ENCODE measurements at regions not wholly inside any gene's neighbourhood (a gene's known extent, or its start where the extent isn't known, plus 50 kb on each side); places are given as distances from the start of the nearest gene placed in this dataset.

DNA sequence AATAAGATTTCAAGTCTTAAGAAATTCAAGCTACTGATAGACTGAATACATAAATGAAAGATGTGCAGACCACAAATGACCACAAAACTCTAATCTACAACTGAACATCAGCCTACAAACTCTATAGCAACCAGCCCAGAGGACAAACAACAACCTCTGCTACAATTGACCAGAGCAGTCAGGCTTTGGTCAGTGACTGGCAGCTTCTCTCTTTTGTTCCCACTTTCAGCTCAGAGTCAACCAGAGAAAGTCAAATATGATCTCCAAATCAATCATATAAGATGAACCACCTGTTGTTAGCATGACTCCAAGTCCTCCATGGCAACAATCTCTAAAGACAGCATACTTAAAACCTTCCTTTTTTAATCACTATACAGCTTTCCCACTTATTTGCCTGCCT, 996.2 kb downstream of the SUCLG1 start:
- no peak for DNase-seq (ENCODE audit: low read depth)
- no peak overlapping the region for H3K4me3 ChIP-seq (ENCODE audit: low read depth, low read length)

DNA sequence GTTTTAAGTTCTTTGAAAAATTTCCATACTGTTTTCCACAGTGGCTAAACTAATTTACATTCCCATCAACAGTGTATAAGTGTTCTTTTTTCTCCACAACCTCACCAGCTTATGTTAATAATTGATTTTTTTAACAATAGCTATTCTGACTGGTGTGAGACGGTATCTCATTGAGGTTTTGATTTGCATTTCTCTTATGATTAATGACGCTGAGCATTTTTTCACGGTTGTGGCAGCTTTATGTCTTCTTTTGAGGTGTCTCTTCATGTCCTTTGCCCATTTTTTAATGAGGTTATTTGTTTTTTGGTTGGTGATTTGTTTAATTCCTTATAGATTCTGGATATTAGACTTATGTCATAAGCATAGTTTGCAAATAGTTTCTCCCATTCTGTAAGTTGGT, 997.9 kb downstream of the SUCLG1 start:
- TF ChIP-seq, protein P1, sequence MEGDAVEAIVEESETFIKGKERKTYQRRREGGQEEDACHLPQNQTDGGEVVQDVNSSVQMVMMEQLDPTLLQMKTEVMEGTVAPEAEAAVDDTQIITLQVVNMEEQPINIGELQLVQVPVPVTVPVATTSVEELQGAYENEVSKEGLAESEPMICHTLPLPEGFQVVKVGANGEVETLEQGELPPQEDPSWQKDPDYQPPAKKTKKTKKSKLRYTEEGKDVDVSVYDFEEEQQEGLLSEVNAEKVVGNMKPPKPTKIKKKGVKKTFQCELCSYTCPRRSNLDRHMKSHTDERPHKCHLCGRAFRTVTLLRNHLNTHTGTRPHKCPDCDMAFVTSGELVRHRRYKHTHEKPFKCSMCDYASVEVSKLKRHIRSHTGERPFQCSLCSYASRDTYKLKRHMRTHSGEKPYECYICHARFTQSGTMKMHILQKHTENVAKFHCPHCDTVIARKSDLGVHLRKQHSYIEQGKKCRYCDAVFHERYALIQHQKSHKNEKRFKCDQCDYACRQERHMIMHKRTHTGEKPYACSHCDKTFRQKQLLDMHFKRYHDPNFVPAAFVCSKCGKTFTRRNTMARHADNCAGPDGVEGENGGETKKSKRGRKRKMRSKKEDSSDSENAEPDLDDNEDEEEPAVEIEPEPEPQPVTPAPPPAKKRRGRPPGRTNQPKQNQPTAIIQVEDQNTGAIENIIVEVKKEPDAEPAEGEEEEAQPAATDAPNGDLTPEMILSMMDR (IDR thresholded peaks at IDR 0.05; ENCODE audit: insufficient read depth, low read length): no peak
- DNase-seq (ENCODE audit: low read depth): no peak
- no peak overlapping the region for H3K4me3 ChIP-seq (ENCODE audit: low read depth, low read length)

More for the DNA sequence above, 996.2 kb downstream of the SUCLG1 start:
- TF ChIP-seq, protein P1 (IDR thresholded peaks at IDR 0.05; ENCODE audit: insufficient read depth, low read length): no peak

DNA sequence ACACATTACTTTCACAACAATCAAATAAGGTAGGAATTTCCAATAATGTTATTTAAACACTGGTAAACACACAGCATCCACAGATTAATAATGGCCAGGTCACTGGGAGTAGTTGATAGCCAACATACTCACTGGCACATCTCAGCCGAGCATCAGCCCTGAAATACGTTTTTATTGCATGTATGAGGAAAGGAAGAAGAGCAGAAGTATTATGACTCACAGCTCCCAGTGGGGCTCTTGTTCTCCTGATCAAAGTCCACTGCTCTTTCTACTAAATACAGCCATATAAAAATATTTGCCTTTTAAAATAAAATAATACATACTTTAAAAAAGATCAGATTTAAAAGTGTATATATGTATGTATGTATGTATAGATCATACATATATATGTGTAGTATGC, 999.6 kb downstream of the SUCLG1 start:
- H3K4me3 ChIP-seq (ENCODE audit: low read depth, low read length): no peak overlapping the region
- no peak for DNase-seq (ENCODE audit: low read depth)
- TF ChIP-seq, protein P1 (IDR thresholded peaks at IDR 0.05; ENCODE audit: insufficient read depth, low read length): no peak

DNA sequence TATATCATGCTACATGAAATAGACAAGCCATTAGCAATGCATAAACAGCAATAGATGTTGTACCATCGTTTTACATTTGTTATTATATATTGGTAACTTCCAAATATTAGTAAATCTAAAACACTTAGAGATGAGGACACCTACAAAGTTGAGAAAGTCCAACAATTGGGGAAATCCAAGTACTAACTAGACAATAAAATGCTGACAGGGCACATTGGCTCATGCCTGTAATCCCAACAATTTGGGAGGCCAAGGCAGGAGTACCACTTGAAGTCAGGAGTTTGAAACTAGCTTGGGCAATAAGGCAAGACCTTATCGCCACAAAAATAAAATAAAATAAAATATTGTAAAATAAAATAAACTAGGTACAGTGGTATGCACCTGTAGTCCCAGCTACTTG, 1023.1 kb downstream of the SUCLG1 start:
- no peak for DNase-seq (ENCODE audit: low read depth)
- TF ChIP-seq, protein P1 (IDR thresholded peaks at IDR 0.05; ENCODE audit: insufficient read depth, low read length): no peak
- H3K4me3 ChIP-seq (ENCODE audit: low read depth, low read length): no peak overlapping the region

DNA sequence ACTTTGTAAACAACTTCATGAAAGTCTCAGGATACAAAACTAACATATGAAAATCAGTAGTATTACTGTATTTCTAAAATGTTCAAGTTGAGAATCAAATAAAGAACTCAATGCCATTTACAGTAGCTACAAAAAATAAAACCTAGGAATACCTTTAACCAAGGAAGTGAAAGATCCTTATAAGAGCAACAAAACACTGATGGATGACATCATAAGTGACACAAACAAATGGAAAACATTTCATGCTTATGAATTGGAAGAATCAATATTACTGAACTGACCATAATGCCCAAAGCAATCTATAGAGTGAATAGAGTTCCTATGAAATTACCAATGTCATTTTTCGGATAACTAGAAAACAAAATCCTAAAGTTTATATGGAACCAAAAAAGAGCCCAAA, 1038.1 kb downstream of the SUCLG1 start:
- TF ChIP-seq, protein P1 (IDR thresholded peaks at IDR 0.05; ENCODE audit: insufficient read depth, low read length): no peak
- DNase-seq (ENCODE audit: low read depth): no peak
- no peak overlapping the region for H3K4me3 ChIP-seq (ENCODE audit: low read depth, low read length)

DNA sequence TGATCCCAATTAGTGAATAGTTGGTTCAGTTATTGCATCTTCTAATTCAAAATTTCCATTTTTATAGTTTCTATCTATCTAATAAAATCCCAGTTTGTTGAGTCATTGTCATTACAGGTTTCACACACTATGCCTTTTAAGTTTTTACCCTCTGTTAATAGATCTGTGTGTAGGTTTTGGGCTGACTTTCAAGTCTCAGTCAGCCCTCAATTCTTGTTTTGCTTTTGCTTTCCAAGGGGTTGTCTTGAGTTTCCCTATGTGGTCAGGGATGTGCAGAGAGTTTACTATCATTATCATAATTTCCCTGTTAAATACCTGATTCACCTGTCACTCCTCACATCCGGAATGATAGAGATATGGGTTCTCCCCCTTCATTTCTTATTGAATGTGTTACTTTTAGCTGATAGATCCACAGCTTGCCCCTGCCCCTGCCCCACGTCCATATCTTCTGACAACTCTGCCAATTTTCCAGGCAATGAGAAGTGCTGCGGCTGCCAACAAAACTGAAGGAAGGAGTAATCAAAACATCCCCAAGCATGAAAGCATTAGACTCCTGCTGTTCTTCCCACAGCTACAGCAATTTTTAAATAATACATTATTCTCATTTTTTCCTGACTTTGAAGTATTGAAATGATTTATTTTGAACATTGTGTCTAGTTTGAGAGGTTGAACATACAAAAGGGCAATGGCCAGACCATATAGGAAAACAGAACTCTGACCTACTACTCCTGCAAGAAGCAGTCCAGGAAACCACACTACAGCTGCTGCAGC, 1064.8 kb downstream of the SUCLG1 start:
- TF ChIP-seq, protein P1 (IDR thresholded peaks at IDR 0.05; ENCODE audit: insufficient read depth, low read length): no peak
- no peak for DNase-seq (ENCODE audit: low read depth)
- H3K4me3 ChIP-seq (ENCODE audit: low read depth, low read length): no peak overlapping the region

DNA sequence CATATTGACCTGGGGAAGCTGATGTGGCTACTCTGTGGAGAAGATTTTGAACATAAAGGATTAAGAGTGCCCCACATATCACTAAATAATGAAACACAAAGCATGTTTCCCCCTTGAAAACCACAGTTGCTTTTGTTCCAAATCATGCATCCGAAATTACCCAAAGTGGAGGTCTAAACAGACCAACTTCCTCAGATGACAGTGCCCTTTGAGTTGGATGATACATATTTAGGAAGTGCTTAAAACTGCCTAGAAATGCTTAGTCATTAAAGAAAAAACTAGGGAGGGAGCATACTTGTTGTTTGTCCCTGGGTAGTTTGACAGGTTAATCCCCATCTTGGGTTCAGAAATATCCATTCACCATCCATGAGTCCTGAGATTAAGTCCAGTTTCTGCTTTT, 1070.3 kb downstream of the SUCLG1 start:
- TF ChIP-seq, protein P1 (IDR thresholded peaks at IDR 0.05; ENCODE audit: insufficient read depth, low read length): no peak
- H3K4me3 ChIP-seq (ENCODE audit: low read depth, low read length): no peak overlapping the region

More for the DNA sequence above, 1070.3 kb downstream of the SUCLG1 start:
- no peak for DNase-seq (ENCODE audit: low read depth)

Data from fibroblast of the aortic adventitia (primary cell).